Fibroblast of lung (primary cell): ENCODE measurements at regions not wholly inside any gene's neighbourhood (a gene's known extent, or its start where the extent isn't known, plus 50 kb on each side); places are given as distances from the start of the nearest gene placed in this dataset.

Experiments used
- CTCF ChIP-seq, 2 donors: IDR thresholded peaks in 1 of 2; conservative IDR thresholded peaks in 1 of 2; 1 replicate in 1 of 2; 2 replicates in 1 of 2; pipeline ENCODE4 v1.5.1; 2011 to 2012; ENCODE audit warnings: low read length in 2 of 2, control low read depth in 1 of 2, inconsistent platforms in 1 of 2, low read depth in 1 of 2, mild to moderate bottlenecking in 1 of 2
- EZH2 ChIP-seq: IDR thresholded peaks from 2 replicates; pipeline ENCODE4 v1.5.1; 2012; ENCODE audit warnings: low read length, control low read depth, mild to moderate bottlenecking; ENCODE audit errors: missing control alignments

- TF ChIP-seq EZH2 (no peak), CTCF (conservative IDR thresholded peaks at IDR 0.05 in 1 of 2, IDR thresholded peaks at IDR 0.05 in 1 of 2; ENCODE audit: low read depth in 1 of 2, low read length in 2 of 2) (no peak)
These were observed 250.7 kb downstream of the RNF144A start for GRCh38 chr2:7167801-7168411.
